Astrocyte (in vitro differentiated cells and primary cell): ENCODE measurements at regions not wholly inside any gene's neighbourhood (a gene's known extent, or its start where the extent isn't known, plus 50 kb on each side); places are given as distances from the start of the nearest gene placed in this dataset.

Experiments
- DNase-seq: peaks from one replicate; pipeline ENCODE4 v3.0.0-alpha.2; 2010; ENCODE audit warnings: low read depth
- FAIRE-seq: peaks from 2 replicates; lab custom pipeline; 2011; peaks lifted over from hg19 to GRCh38; lab: Jason Lieb, UNC
- H2AFZ ChIP-seq: 2 replicates; pipeline ENCODE4 v1.6.0; 2012; ENCODE audit warnings: low read depth, low read length, inconsistent platforms
- H3K27ac ChIP-seq: 2 replicates; pipeline ENCODE4 v1.5.1; 2011; ENCODE audit warnings: low read depth, low read length, inconsistent platforms
- H3K27me3 ChIP-seq: 2 replicates; pipeline ENCODE4 v1.6.0; 2011; ENCODE audit warnings: low read length, inconsistent platforms; ENCODE audit not compliant: insufficient read depth
- H3K36me3 ChIP-seq: 2 replicates; pipeline ENCODE4 v1.5.1; 2011; ENCODE audit warnings: low read length, inconsistent platforms; ENCODE audit not compliant: insufficient read depth
- H3K4me1 ChIP-seq: 2 replicates; pipeline ENCODE4 v1.5.1; 2011; ENCODE audit warnings: low read length, inconsistent platforms; ENCODE audit not compliant: insufficient read depth
- H3K4me2 ChIP-seq: 2 replicates; pipeline ENCODE4 v1.6.0; 2012; ENCODE audit warnings: low read length, inconsistent platforms
- H3K4me3 ChIP-seq: 2 replicates; pipeline ENCODE4 v1.5.1; 2011; ENCODE audit warnings: low read depth, mild to moderate bottlenecking, low read length, inconsistent platforms; ENCODE audit not compliant: insufficient read depth
- H3K79me2 ChIP-seq: 2 replicates; pipeline ENCODE4 v1.6.0; 2012; ENCODE audit warnings: mild to moderate bottlenecking, low read length, inconsistent platforms; ENCODE audit not compliant: insufficient read depth
- H3K9ac ChIP-seq: 2 replicates; pipeline ENCODE4 v1.6.0; 2012; ENCODE audit warnings: mild to moderate bottlenecking, low read length, inconsistent platforms
- H3K9me3 ChIP-seq: 2 replicates; pipeline ENCODE4 v1.5.1; 2012; ENCODE audit warnings: low read depth, mild to moderate bottlenecking, low read length, inconsistent platforms; ENCODE audit not compliant: insufficient read depth
- H4K20me1 ChIP-seq: 2 replicates; pipeline ENCODE4 v1.6.0; 2012; ENCODE audit warnings: low read length, inconsistent platforms; ENCODE audit not compliant: insufficient read depth
- H3K27ac Mint-ChIP-seq: one replicate; pipeline ENCODE4 v1.8.0; 2021; ENCODE audit warnings: mild to moderate bottlenecking, mixed read lengths; ENCODE audit not compliant: unreplicated experiment
- H3K27me3 Mint-ChIP-seq: one replicate; pipeline ENCODE4 v1.8.0; 2021; ENCODE audit warnings: low read depth, mixed read lengths; ENCODE audit not compliant: unreplicated experiment
- H3K36me3 Mint-ChIP-seq: one replicate; pipeline ENCODE4 v1.8.0; 2021; ENCODE audit warnings: low read depth, mixed read lengths; ENCODE audit not compliant: unreplicated experiment
- H3K4me1 Mint-ChIP-seq: one replicate; pipeline ENCODE4 v1.8.0; 2021; ENCODE audit warnings: low read depth, mixed read lengths; ENCODE audit not compliant: unreplicated experiment
- H3K4me3 Mint-ChIP-seq: one replicate; pipeline ENCODE4 v1.8.0; 2021; ENCODE audit warnings: mild to moderate bottlenecking, moderate library complexity, mixed read lengths; ENCODE audit not compliant: unreplicated experiment
- H3K9me3 Mint-ChIP-seq: one replicate; pipeline ENCODE4 v1.8.0; 2021; ENCODE audit warnings: mild to moderate bottlenecking, mixed read lengths; ENCODE audit not compliant: unreplicated experiment
- EZH2 ChIP-seq: IDR thresholded peaks from 2 replicates; pipeline ENCODE4 v1.6.1; 2012; ENCODE audit warnings: mild to moderate bottlenecking, low read length, inconsistent platforms; ENCODE audit not compliant: insufficient read depth
- TF ChIP-seq, protein P1 (sequence below): IDR thresholded peaks from 2 replicates; pipeline ENCODE4 v1.5.1; 2011; ENCODE audit warnings: low read depth, mild to moderate bottlenecking, inconsistent platforms, low read length, moderate library complexity; ENCODE audit not compliant: insufficient read depth

DNA sequence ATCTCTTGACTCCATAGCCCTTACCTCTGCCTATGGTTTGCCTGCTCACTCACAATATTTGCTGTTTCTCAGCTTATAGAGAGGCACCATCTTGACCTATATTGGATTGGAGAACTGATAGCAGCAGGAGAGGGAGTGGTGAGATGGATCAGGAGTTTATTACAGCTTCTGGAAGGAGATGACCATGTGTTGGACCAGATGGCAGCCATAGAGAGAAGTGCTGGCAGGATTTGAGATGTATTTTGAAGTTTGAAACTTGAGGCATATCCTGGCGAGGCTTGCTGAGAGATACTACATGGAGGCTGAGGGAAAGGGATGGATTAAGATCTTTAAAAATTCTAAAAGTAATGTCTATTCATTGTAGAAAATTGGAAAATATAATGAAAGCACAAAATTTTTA is 198.0 kb upstream of the ZFP64 start:
- Histone ChIP-seq H3K9ac (no peak overlapping the region), H3K4me3 (no peak overlapping the region), H3K4me2 (no peak overlapping the region), H3K27ac (no peak overlapping the region), H3K4me1 (no peaks in the 10 kb centered on the region), H3K79me2 (no peaks in the 10 kb centered on the region), H3K9me3 (no peaks in the 10 kb centered on the region), H3K27me3 (no peaks in the 10 kb centered on the region), H4K20me1 (no peaks in the 10 kb centered on the region), H3K36me3 (no peaks in the 10 kb centered on the region), H2AFZ (no peak overlapping the region)
- FAIRE-seq (no peak), DNase-seq (no peak)
- no peaks in the 10 kb centered on the region for H3K9me3 Mint-ChIP-seq
- TF ChIP-seq, protein P1, sequence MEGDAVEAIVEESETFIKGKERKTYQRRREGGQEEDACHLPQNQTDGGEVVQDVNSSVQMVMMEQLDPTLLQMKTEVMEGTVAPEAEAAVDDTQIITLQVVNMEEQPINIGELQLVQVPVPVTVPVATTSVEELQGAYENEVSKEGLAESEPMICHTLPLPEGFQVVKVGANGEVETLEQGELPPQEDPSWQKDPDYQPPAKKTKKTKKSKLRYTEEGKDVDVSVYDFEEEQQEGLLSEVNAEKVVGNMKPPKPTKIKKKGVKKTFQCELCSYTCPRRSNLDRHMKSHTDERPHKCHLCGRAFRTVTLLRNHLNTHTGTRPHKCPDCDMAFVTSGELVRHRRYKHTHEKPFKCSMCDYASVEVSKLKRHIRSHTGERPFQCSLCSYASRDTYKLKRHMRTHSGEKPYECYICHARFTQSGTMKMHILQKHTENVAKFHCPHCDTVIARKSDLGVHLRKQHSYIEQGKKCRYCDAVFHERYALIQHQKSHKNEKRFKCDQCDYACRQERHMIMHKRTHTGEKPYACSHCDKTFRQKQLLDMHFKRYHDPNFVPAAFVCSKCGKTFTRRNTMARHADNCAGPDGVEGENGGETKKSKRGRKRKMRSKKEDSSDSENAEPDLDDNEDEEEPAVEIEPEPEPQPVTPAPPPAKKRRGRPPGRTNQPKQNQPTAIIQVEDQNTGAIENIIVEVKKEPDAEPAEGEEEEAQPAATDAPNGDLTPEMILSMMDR: no peak
- no peak for TF ChIP-seq EZH2
- no peak overlapping the region for H3K4me3 Mint-ChIP-seq
- no peaks in the 10 kb centered on the region for H3K4me1 Mint-ChIP-seq
- no peaks in the 10 kb centered on the region for H3K27me3 Mint-ChIP-seq
- H3K36me3 Mint-ChIP-seq: no peaks in the 10 kb centered on the region
- H3K27ac Mint-ChIP-seq: no peak overlapping the region

DNA sequence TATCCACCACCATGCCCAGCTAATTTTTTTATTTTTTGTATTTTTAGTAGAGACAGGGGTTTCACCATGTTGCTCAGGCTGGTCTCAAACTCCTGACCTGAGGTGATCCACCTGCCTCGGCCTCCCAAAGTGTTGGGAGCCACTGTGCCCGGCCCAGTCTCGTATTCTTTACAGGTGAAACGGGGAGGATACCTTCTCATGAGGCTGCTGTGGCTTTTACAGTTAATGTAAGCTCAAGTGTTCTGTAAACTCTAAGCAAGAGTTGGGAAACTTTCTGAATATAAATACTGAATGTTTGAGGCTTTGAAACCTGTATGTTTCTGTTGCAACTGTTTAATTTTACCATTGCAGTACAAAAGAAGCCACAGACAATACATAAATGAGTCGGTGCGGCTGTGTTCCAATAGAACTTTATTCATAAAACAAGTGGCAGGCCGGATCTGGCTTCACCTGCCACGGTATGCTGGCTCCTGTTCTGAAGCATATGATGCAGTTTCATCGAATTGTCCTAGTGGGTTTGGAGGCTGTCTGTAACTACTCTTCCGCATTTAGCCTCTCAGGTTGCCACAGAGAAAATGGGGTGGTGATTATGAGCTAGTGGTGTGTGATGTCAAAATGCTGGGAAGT is 192.5 kb upstream of the ZFP64 start:
- Mint-ChIP-seq H3K27ac (no peak overlapping the region), H3K27me3 (no peaks in the 10 kb centered on the region), H3K4me3 (no peak overlapping the region), H3K9me3 (no peaks in the 10 kb centered on the region), H3K4me1 (no peaks in the 10 kb centered on the region), H3K36me3 (no peaks in the 10 kb centered on the region)
- H3K27ac ChIP-seq: no peak overlapping the region
- no peaks in the 10 kb centered on the region for H3K9me3 ChIP-seq
- FAIRE-seq: no peak
- no peaks in the 10 kb centered on the region for H4K20me1 ChIP-seq
- no peak overlapping the region for H3K4me3 ChIP-seq
- no peaks in the 10 kb centered on the region for H3K27me3 ChIP-seq
- no peaks in the 10 kb centered on the region for H3K79me2 ChIP-seq
- no peak overlapping the region for H3K9ac ChIP-seq
- no peaks in the 10 kb centered on the region for H3K4me1 ChIP-seq
- no peak for DNase-seq
- H3K4me2 ChIP-seq: no peak overlapping the region
- TF ChIP-seq, protein P1: no peak
- no peak for TF ChIP-seq EZH2
- H2AFZ ChIP-seq: no peak overlapping the region
- H3K36me3 ChIP-seq: no peaks in the 10 kb centered on the region

DNA sequence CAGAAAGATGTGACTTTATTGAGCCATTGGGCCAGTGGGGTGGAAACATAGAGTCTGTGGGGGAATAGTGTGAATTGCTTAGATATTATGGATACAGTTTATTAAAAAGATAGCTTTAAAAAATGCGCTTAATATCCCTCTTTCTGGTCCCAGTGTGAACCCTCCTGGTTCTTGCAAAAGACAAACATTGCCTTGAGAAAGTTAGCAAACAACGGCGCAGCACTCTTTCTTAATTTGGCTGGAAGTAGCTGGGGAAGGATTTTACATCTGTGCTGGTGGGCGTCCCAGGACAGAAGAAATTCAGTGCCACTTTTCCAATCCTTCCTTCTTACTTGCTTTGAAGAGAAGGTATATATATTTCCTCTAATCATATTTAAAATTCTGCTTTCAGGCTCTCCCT is 191.4 kb upstream of the ZFP64 start:
- FAIRE-seq: no peak
- no peak overlapping the region for H3K4me3 Mint-ChIP-seq

More for the DNA sequence above, 191.4 kb upstream of the ZFP64 start:
- no peak overlapping the region for H3K4me3 ChIP-seq
- Mint-ChIP-seq H3K27me3 (no peaks in the 10 kb centered on the region), H3K36me3 (no peaks in the 10 kb centered on the region), H3K27ac (no peak overlapping the region), H3K9me3 (no peaks in the 10 kb centered on the region), H3K4me1 (no peaks in the 10 kb centered on the region)
- H3K79me2 ChIP-seq: no peaks in the 10 kb centered on the region
- no peak for DNase-seq
- no peaks in the 10 kb centered on the region for H3K4me1 ChIP-seq
- no peaks in the 10 kb centered on the region for H4K20me1 ChIP-seq
- H3K9me3 ChIP-seq: no peaks in the 10 kb centered on the region
- no peak overlapping the region for H3K27ac ChIP-seq
- H2AFZ ChIP-seq: no peak overlapping the region
- H3K36me3 ChIP-seq: no peaks in the 10 kb centered on the region
- no peak overlapping the region for H3K9ac ChIP-seq
- no peaks in the 10 kb centered on the region for H3K27me3 ChIP-seq
- no peak overlapping the region for H3K4me2 ChIP-seq
- TF ChIP-seq, protein P1: no peak
- TF ChIP-seq EZH2: no peak
